ENCODE measurements at regions not wholly inside any gene's neighbourhood (a gene's known extent, or its start where the extent isn't known, plus 50 kb on each side); places are given as distances from the start of the nearest gene placed in this dataset.

- no peaks in the 10 kb centered on the region for H3K9me3 ChIP-seq (ENCODE audit: control insufficient read depth, insufficient read depth, low read depth, low read length)
- TF ChIP-seq, protein P1, sequence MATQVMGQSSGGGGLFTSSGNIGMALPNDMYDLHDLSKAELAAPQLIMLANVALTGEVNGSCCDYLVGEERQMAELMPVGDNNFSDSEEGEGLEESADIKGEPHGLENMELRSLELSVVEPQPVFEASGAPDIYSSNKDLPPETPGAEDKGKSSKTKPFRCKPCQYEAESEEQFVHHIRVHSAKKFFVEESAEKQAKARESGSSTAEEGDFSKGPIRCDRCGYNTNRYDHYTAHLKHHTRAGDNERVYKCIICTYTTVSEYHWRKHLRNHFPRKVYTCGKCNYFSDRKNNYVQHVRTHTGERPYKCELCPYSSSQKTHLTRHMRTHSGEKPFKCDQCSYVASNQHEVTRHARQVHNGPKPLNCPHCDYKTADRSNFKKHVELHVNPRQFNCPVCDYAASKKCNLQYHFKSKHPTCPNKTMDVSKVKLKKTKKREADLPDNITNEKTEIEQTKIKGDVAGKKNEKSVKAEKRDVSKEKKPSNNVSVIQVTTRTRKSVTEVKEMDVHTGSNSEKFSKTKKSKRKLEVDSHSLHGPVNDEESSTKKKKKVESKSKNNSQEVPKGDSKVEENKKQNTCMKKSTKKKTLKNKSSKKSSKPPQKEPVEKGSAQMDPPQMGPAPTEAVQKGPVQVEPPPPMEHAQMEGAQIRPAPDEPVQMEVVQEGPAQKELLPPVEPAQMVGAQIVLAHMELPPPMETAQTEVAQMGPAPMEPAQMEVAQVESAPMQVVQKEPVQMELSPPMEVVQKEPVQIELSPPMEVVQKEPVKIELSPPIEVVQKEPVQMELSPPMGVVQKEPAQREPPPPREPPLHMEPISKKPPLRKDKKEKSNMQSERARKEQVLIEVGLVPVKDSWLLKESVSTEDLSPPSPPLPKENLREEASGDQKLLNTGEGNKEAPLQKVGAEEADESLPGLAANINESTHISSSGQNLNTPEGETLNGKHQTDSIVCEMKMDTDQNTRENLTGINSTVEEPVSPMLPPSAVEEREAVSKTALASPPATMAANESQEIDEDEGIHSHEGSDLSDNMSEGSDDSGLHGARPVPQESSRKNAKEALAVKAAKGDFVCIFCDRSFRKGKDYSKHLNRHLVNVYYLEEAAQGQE (IDR thresholded peaks at IDR 0.05; ENCODE audit: insufficient read depth in 1 of 2, low read depth in 2 of 2, low read length in 1 of 2) = no peak
- TF ChIP-seq CTCF (IDR thresholded peaks at IDR 0.05) (no peak), SIN3A (IDR thresholded peaks at IDR 0.05; ENCODE audit: borderline replicate concordance, insufficient read depth, low read depth, low read length) (no peak), POLR2AphosphoS5 (IDR thresholded peaks at IDR 0.05; ENCODE audit: low read depth, low read length) (no peak)
- no peak overlapping the region for H3K27ac ChIP-seq (ENCODE audit: low read length)
- H3K36me3 ChIP-seq (ENCODE audit: control insufficient read depth, insufficient read depth, low read length) = no peaks in the 10 kb centered on the region
- in situ Hi-C loops (cut with HindIII; ENCODE audit: low pct_unique_long_range_greater_than_20kb, low sequenced_read_pairs) = no loop called here
- no peaks in the 10 kb centered on the region for H3K27me3 ChIP-seq (ENCODE audit: control insufficient read depth, insufficient read depth, low read length)
- CTCF ChIA-PET = no interaction called here
- no peak for DNase-seq (ENCODE audit: low read depth, low spot score)
- POLR2A ChIA-PET = no interaction called here
- ATAC-seq = no peak
- H3K4me3 ChIP-seq (ENCODE audit: low read depth in 2 of 2, low read length in 2 of 2) = no peak overlapping the region
- intact Hi-C loops (cut with micrococcal nuclease; ENCODE audit: unreplicated experiment) = no loop called here
- no TSS peak for BruUV-seq (replicated peaks)
- no peaks in the 10 kb centered on the region for H3K4me1 ChIP-seq (ENCODE audit: control insufficient read depth, insufficient read depth, low read length)
These were observed 192.8 kb upstream of the THBS1 start for GRCh38 chr15:39388118-39388517.

DNA sequence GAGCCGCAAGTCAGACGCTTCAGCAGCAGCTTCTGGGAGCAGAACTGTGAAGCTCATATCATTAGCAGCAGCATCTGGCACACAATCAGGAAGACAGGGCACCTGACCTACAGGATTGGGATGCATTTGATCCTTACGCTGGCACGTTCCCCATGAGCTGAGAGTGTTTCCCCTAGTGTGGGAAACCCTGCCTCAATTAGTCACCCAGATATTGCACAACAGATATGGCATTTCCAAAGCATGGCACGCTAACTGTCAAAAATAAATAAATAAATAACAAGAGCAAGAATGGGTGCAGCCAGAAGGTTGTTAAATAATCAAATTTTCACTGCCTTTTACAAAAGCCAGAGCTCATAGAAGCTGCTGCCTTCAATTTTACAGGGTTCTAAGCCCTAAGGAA, 189.6 kb upstream of the THBS1 start:
- no peak for DNase-seq (ENCODE audit: low read depth, low spot score)
- Histone ChIP-seq H3K36me3 (ENCODE audit: control insufficient read depth, insufficient read depth, low read length) (no peaks in the 10 kb centered on the region), H3K4me3 (ENCODE audit: low read depth in 2 of 2, low read length in 2 of 2) (no peak overlapping the region), H3K9me3 (ENCODE audit: control insufficient read depth, insufficient read depth, low read depth, low read length) (no peaks in the 10 kb centered on the region), H3K27me3 (ENCODE audit: control insufficient read depth, insufficient read depth, low read length) (no peaks in the 10 kb centered on the region), H3K4me1 (ENCODE audit: control insufficient read depth, insufficient read depth, low read length) (no peaks in the 10 kb centered on the region), H3K27ac (ENCODE audit: low read length) (no peak overlapping the region)
- CTCF ChIA-PET = no interaction called here
- ATAC-seq = no peak
- POLR2A ChIA-PET = no interaction called here
- TF ChIP-seq TCF7L2 (IDR thresholded peaks at IDR 0.05; ENCODE audit: low read depth, low read length) = no peak
- no TSS peak for BruUV-seq (replicated peaks)
- in situ Hi-C loops (cut with HindIII; ENCODE audit: low pct_unique_long_range_greater_than_20kb, low sequenced_read_pairs) = no loop called here
- intact Hi-C loops (cut with micrococcal nuclease; ENCODE audit: unreplicated experiment) = no loop called here

DNA sequence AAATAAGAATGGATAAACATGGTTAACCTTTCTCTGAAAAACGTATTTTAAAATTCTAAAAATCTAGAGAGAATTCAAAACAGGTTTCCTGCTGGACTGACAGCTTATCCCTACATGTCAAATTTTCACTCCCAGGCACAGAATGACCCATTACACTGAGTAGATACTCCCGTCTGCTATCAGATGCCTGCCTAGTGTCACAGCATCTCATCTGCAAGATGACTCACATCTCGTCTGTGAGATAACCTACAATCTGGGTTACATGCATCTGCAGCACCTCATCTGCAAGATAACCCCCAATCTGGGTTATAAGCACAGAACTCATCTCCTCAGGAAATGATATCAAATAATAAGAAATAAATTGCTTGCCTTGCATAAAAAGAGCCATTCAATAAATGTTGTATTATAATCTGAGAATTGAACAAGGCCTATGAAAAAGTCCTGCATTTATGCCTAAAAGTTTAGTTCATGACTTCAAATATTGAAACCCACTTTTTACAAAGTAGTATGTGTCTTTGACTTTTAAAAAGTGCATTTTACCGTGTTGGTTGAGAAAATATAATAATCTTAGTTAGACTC, 188.3 kb upstream of the THBS1 start:
- no peak overlapping the region for H3K27ac ChIP-seq (ENCODE audit: low read length)
- ATAC-seq (no peak), DNase-seq (ENCODE audit: low read depth, low spot score) (no peak)
- no TSS peak for BruUV-seq (replicated peaks)
- no peaks in the 10 kb centered on the region for H3K36me3 ChIP-seq (ENCODE audit: control insufficient read depth, insufficient read depth, low read length)
- H3K9me3 ChIP-seq (ENCODE audit: control insufficient read depth, insufficient read depth, low read depth, low read length) = no peaks in the 10 kb centered on the region
- no peak for TF ChIP-seq TCF7L2 (IDR thresholded peaks at IDR 0.05; ENCODE audit: low read depth, low read length)
- no peak for TF ChIP-seq SIN3A (IDR thresholded peaks at IDR 0.05; ENCODE audit: borderline replicate concordance, insufficient read depth, low read depth, low read length)
- no peak for TF ChIP-seq CTCF (IDR thresholded peaks at IDR 0.05)
- TF ChIP-seq POLR2AphosphoS5 (IDR thresholded peaks at IDR 0.05; ENCODE audit: low read depth, low read length) = no peak
- in situ Hi-C loops (cut with HindIII; ENCODE audit: low pct_unique_long_range_greater_than_20kb, low sequenced_read_pairs) (no loop called here), intact Hi-C loops (cut with micrococcal nuclease; ENCODE audit: unreplicated experiment) (no loop called here)
- no peaks in the 10 kb centered on the region for H3K27me3 ChIP-seq (ENCODE audit: control insufficient read depth, insufficient read depth, low read length)
- H3K4me1 ChIP-seq (ENCODE audit: control insufficient read depth, insufficient read depth, low read length) = no peaks in the 10 kb centered on the region
- CTCF ChIA-PET = no interaction called here
- POLR2A ChIA-PET = no interaction called here
- H3K4me3 ChIP-seq (ENCODE audit: low read depth in 2 of 2, low read length in 2 of 2) = no peak overlapping the region

Data from Panc1 (cell line).